Suppressor macrophage (primary cell): ENCODE measurements at regions not wholly inside any gene's neighbourhood (a gene's known extent, or its start where the extent isn't known, plus 50 kb on each side); places are given as distances from the start of the nearest gene placed in this dataset.
A peak's percentile ranks its signal among the peaks of the same experiment; 100 is the strongest.
"Not testable (repeated sequence)": the region's sequence is repeated elsewhere in the genome, so short reads cannot be mapped to it uniquely, and the experiment has no call there.

ENCODE experiments used
- DNase-seq, 4 experiments: peaks; one replicate each; pipeline ENCODE4 v3.0.0-alpha.2; 2020 to 2022

GRCh38 chr2:240191001-240191400 is 50.5 kb upstream of the OTOS start:
- no peak for DNase-seq

- DNase-seq = no peak
Observed at GRCh38 chr2:240192661-240193060, 52.2 kb upstream of the OTOS start.

GRCh38 chr2:240194341-240194762 is 53.9 kb upstream of the OTOS start:
- not testable (repeated sequence) for DNase-seq

DNA sequence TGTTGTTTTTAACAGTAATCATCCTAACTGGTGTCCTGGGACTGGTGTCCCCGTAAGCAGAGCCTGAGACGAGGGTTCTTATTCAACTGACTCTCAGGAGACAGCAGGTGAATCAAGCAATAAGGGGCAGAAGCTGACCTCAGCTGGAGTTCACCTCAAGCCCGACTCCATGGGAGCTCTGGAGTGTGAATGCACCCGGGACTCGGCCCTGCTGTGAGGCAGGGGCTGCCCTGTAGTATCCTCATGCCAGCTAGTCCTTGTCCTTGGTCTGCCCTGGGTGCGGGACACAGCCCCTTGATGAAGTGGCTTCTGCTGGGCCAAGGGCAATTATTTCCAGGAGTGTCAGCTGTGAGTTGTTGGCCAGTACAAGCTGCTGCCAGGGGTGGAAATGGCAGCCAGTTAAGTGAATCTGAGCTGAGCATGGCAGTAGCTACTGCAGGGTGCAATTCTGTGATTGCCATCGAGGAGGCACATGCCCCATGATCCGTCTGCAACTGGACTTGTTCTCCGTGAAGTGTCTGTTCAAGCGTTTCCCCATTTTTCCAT is 54.9 kb upstream of the OTOS start:
- no peak for DNase-seq

DNA sequence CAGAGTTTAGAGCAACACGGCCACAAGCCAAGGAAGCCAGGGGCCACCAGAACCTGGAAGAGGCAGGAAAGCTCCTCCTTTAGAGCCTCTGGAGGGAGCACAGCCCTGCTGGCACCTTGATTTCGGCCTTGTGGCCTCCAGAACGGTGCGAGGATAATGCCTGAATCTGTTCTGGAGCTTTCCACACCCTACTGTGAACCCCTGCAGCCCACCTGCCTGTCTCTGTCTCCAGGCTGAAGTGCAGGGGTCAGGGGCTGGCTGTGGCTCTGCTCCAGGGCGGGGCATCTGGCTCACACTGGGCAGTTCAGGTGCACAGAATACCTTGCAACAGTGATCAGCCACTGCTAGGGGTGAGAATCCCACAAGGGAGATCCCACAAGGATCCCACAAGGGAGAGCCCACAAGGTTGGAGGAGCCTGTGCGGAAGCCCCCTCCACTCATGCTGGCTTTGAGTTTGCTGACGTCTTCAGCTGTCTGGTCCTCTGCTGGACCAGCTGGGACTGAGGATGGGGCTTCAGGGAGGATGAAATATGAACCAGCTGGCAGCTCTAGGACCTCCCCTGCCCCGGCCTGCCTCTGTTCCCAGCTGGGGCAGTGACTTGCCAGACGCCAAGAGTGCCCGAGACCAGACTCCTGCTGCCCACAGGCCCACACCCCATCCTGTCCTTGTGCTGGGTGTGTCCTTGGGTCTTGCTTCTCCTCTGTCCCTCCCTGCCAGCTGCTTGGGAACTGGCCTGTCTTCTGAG is 56.4 kb upstream of the OTOS start:
- DNase-seq = no peak

DNA sequence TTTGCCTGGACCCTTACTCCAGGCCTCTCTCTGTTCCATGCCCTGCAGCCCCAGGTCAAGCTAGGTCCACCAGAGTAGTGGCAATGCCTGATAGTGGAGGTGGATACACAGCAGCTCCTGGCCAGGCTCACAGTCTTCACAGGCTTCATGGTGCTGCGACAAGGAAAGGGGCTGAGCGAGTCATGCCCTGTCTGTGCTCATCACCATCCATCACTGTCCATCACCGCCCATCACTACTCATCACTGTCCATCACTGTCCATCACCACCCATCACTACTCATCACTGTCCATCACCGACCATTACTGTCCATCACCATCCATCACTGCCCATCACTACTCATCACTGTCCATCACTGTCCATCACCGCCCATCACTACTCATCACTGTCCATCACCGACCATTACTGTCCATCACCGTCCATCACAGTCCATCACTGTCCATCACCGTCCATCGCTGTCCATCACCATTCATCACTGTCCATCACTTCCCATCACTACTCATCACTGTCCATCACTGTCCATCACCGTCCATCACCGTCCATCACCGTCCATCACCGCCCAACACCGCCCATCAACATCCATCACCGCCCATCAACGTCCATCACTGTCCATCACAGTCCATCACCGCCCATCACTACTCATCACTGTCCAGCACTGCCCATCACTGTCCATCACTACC is 57.1 kb upstream of the OTOS start:
- DNase-seq = no peak

DNA sequence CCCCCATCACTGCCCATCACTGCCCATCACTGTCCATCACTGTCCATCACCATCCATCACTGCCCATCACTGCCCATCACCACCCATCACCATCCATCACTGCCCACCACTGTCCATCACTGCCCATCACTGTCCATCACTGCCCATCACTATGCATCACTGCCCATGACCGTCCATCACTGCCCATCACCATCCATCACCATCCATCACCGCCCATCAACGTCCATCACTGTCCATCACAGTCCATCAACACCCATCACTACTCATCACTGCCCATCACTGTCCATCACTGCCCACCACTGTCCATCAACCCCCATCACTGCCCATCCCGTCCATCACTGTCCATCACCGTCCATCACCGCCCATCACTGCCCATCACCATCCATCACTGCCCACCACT is 57.8 kb upstream of the OTOS start:
- no peak for DNase-seq

DNA sequence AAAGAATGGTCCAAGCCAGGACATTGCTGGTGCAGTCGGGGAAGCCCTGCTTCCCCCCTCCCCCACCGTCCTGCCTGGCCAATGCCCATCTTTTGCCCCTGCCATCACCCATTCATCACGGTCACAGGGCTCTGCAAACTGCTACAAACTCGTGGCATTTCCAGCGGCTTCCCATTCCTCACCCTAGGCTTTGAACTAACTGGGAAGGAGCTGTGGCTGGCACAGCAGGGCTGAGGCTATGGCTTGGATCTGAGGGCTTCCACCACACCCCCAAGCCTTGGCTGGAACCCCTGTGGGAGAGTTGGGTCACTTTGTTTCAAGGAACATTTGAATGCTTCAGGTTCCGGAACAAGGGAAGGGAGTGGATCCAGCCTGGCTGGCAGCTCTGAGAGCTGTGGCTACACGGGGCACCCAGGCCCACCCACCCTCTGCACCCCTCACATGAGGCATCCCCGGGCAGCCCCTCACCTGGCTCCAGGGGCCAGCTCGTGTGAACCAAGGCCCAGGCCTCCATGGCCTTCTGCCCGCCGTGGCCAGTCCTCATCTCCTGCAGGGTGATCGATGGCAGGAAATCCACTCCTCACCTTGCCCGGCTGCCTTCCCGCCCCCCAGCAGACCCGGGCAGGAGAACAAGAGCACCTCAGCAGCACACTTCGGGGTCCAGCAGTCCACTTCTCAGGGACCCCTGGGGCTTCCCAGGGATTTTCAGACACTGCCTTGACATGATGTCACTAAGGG is 58.8 kb upstream of the OTOS start:
- no peak for DNase-seq

DNA sequence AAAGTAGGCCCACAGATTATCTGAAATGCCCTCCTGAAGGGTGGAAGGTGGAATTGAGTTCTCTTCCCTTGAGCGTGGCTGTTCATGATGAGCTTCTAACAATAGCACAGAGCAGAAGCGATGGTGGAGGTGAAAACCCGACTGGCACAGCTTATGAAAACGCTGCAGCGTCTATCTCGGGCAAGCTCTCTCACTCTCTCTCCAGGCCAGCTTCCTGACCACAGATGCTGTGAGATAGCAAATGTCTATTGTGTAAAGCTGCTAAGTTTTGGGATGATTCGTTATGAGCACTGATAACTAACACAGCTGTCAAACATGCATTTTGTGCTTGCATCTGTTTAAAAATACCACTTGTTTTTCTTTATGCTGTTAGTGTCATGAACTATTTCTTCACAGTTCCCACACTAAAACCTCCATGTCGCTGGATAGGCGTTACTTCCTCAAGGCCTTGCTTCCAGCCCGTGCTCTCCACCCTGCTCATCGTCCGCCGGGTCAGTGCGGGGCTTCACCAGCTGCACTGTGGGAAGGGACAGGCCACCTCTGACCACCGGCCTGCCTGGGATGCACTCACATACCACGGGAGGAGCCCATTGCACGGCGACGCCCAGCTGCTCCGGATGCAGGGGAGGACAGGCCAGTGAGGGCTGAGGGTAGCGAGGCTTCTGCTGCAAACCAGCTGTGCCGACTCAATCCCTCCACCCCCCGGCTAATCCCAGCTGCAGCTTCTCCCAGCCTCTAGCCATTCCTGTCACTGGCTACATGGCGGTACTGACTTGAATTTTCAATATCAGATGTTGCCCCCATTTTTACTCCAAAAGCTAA is 60.0 kb upstream of the OTOS start:
- no peak for DNase-seq

- no peak for DNase-seq
Observed at GRCh38 chr2:240201866-240202265, 61.4 kb upstream of the OTOS start.

DNA sequence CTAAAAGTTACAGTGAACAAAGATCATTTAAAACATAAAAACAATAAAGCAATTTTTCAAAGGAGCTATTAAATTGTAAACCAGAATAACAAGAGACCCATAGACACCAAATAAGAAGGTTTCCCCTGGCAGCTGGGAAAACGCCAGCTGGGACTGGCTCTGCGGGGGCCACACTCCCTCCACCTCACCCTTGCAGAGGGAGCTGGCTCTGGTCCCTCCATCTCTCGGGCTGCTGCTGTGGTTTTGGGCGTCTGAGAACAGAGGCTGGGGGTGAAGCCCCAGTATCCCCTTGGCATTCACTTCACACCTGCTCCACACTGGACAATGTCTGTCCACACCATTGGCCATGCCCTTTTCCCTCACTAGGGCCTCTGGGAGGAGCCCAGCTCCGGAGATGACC is 62.1 kb upstream of the OTOS start:
- DNase-seq = no peak

GRCh38 chr2:240203031-240203787 is 62.8 kb upstream of the OTOS start:
- DNase-seq = no peak

DNA sequence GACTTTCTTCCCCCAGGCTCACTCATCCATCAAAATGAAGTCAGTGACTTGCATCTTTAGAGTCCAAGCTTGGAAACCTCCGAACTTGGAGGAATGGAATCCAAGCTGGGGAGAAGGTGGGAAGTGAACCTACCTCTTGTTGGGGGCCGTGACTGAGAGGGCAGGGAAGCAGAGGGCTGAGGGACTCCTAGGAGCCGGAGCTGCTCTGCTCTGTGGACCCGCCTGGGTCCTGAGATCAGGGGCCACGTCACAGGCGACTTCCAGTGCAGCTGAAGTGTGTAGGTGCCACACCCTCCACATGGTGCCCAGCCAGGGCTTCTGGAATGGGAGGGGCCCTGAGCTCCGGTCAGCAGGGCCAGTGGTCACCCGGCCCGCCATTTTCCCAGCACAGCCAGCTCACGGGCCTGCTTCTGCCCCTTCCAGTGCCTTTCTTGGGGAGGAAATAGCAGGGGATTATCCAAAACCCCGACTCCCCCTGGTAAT is 63.4 kb upstream of the OTOS start:
- no peak for DNase-seq

DNA sequence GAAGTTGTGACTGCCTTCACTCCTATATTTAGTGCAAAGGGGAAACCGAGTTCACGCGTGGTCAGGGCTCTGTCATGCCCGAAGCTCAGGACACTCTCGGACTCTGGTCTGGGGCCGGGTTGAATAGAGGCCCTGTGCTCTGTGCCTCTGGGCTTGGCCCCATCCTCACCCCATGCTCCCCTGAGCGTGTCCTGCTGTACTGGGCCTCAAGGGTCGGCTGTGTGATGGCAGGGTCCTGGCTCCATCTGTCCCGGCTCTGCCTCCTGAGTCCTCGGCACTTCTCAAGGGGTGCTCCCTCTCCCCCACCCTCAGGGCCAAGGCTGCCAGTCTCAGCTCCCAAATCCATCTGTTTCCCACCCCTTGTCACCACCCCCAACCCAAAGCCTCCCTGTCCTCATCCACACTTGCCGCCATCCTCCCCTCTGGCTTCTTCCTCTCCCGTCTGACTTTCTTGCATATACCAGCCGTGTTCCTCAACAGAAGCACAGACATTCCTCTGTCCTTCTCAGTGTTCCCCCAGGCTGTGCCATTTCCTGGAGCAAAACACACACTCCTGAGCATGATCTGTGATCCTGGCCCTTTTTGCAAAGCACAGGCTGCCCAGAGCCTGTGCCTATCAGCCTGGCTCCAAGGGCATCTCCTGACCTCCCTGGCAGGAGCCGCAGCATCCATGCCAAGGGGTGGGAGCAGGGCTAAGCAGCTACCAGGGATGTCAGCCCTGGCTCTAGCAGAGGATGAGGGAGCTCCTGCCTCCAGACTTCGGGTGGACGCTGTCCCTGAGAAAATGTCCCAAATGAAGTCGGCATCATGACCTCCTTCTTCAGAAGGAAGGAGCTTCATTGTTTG is 64.2 kb upstream of the OTOS start:
- no peak for DNase-seq

DNA sequence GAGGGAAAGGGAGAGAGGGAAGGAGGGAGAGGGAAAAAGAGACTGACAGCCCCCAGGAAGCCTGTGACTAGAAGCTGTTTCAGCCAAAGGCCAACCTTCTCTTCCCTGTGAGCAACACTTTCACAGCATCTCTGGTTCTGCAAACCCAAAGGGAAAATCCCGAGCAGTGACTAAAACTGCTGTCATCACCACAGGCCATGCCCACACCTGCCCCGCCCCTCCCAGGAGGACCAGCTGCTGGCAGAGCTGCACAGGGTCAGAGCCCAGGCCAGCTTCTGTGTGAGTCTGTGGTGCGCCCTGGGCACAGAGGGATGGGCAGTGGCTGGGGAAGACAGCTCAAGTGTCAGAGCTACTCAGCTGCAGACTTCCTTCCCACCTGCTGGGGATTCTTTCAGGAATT is 64.9 kb upstream of the OTOS start:
- peak; percentile 23 to 52 (median 34) for DNase-seq

GRCh38 chr2:240205772-240206171 is 65.3 kb upstream of the OTOS start:
- no peak for DNase-seq

DNA sequence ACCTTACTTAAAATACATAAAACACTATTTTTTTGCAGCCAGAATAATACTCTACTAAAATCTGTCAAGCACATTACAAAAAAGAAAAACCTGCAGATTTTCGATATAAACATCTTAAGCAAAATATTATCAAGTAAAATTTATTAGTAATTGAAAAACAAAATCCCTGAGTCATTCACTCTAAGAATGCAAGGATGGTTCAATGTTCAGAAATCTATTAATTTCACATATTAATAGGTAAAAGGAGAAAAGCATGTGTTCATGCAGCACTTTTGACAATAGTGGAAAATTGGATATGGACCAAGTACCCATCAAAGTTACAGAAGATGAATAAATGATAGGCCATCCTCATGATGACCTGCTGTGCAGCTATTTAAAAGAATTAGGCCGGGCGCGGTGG is 66.2 kb upstream of the OTOS start:
- no peak for DNase-seq

- no peak for DNase-seq
Observed at GRCh38 chr2:240207661-240208060, 67.2 kb upstream of the OTOS start.

DNA sequence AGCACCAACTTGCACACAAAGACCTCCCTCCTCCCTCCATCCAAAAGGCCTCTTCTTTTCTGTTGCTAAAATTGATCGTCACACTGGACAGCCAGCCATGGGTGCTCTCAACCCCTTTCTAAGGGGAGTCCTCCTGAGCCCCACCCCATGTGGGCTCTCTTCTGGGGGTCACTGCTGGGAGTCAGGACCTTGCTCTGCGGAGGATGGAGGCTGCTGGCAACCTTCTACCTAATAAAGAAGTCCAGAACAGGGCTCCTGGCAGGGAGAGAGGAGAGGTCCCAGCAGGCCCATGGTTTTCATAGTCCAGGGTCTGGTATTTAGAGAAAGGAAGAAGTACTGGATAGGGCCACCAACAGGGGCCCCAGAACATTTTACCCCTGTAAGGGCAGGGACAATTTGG is 67.6 kb upstream of the OTOS start:
- no peak for DNase-seq

- no peak for DNase-seq
Observed at GRCh38 chr2:240208631-240209211, 68.3 kb upstream of the OTOS start.
